Activated B cell treated with CpG ODN at 0.5 μM for 24 hours (primary cell): ENCODE measurements at regions not wholly inside any gene's neighbourhood (a gene's known extent, or its start where the extent isn't known, plus 50 kb on each side); places are given as distances from the start of the nearest gene placed in this dataset.

ENCODE experiments used
- ATAC-seq: fragments of 200-7000 bp; cut with Tn5 transposase; one replicate; pipeline ENCODE4 v1.10.0; 2021; ENCODE audit warnings: low read depth, mild to moderate bottlenecking, moderate library complexity
- CTCF ChIA-PET: fragments of 350-600 bp; sonication (Branson Sonifier 250); formaldehyde crosslinking; loops from one replicate; lab custom pipeline; 2021; ENCODE audit warnings: antibody characterized with exemption; lab: Charles Lee
- POLR2A ChIA-PET: fragments of 350-600 bp; sonication (Branson Sonifier 250); formaldehyde crosslinking; loops from one replicate; lab custom pipeline; 2021; ENCODE audit warnings: antibody characterized with exemption; lab: Charles Lee
- DNase-seq: peaks from one replicate; pipeline ENCODE4 v3.0.0; 2022
- H3K27ac Mint-ChIP-seq: one replicate; pipeline ENCODE4 v1.8.0; 2020; ENCODE audit warnings: mixed read lengths
- H3K27me3 Mint-ChIP-seq: one replicate; pipeline ENCODE4 v1.8.0; 2021; ENCODE audit warnings: mixed read lengths
- H3K36me3 Mint-ChIP-seq: one replicate; pipeline ENCODE4 v1.8.0; 2021; ENCODE audit warnings: low read depth, mixed read lengths
- H3K4me1 Mint-ChIP-seq: one replicate; pipeline ENCODE4 v1.8.0; 2021; ENCODE audit warnings: mixed read lengths
- H3K4me3 Mint-ChIP-seq: one replicate; pipeline ENCODE4 v1.8.0; 2020; ENCODE audit warnings: mild to moderate bottlenecking, mixed read lengths
- H3K9me3 Mint-ChIP-seq: one replicate; pipeline ENCODE4 v1.8.0; 2020; ENCODE audit warnings: mixed read lengths
- CTCF ChIP-seq: fragments of 200-600 bp; IDR thresholded peaks from one replicate; pipeline ENCODE4 v1.8.0; 2022; ENCODE audit warnings: antibody characterized with exemption, mild to moderate bottlenecking
- intact Hi-C: fragments of 100-400 bp; cut with micrococcal nuclease; formaldehyde crosslinking; loops from one replicate; pipeline ENCODE4 v1.15.1; 2024

- TF ChIP-seq CTCF = no peak
- H3K27ac Mint-ChIP-seq = no peak overlapping the region
- POLR2A ChIA-PET = no interaction called here
- CTCF ChIA-PET = no interaction called here
- no peaks in the 10 kb centered on the region for H3K36me3 Mint-ChIP-seq
- no peaks in the 10 kb centered on the region for H3K27me3 Mint-ChIP-seq
- peaks cover 5% of the 10 kb centered on the region for H3K4me1 Mint-ChIP-seq
- intact Hi-C loops = no loop called here
- DNase-seq (no peak), ATAC-seq (no peak)
- H3K9me3 Mint-ChIP-seq = no peaks in the 10 kb centered on the region
- no peak overlapping the region for H3K4me3 Mint-ChIP-seq
Measured at GRCh38 chrX:43121637-43122036, 343.7 kb upstream of the PPP1R2C start.

- ChIA-PET POLR2A (no interaction called here), CTCF (no interaction called here)
- H3K27ac Mint-ChIP-seq = no peak overlapping the region
- no peaks in the 10 kb centered on the region for H3K36me3 Mint-ChIP-seq
- H3K4me1 Mint-ChIP-seq = no peaks in the 10 kb centered on the region
- peaks cover 2% of the 10 kb centered on the region for H3K9me3 Mint-ChIP-seq
- intact Hi-C loops = no loop called here
- no peak for TF ChIP-seq CTCF
- H3K4me3 Mint-ChIP-seq = no peak overlapping the region
- no peaks in the 10 kb centered on the region for H3K27me3 Mint-ChIP-seq
- DNase-seq (no peak), ATAC-seq (no peak)
Measured at GRCh38 chrX:43139645-43140044, 361.7 kb upstream of the PPP1R2C start.

GRCh38 chrX:43140582-43140981 lies 362.6 kb upstream of the PPP1R2C start:
- H3K27me3 Mint-ChIP-seq = no peaks in the 10 kb centered on the region
- H3K36me3 Mint-ChIP-seq = no peaks in the 10 kb centered on the region
- H3K4me1 Mint-ChIP-seq = no peaks in the 10 kb centered on the region
- H3K9me3 Mint-ChIP-seq = no peaks in the 10 kb centered on the region
- CTCF ChIA-PET = no interaction called here
- intact Hi-C loops = no loop called here
- DNase-seq = no peak
- no peak overlapping the region for H3K27ac Mint-ChIP-seq
- no peak overlapping the region for H3K4me3 Mint-ChIP-seq
- no peak for TF ChIP-seq CTCF
- ATAC-seq = no peak
- POLR2A ChIA-PET = no interaction called here

GRCh38 chrX:43141885-43142284 lies 363.9 kb upstream of the PPP1R2C start:
- ChIA-PET POLR2A (no interaction called here), CTCF (no interaction called here)
- Mint-ChIP-seq H3K27me3 (no peaks in the 10 kb centered on the region), H3K36me3 (no peaks in the 10 kb centered on the region), H3K27ac (no peak overlapping the region), H3K9me3 (no peaks in the 10 kb centered on the region), H3K4me3 (no peak overlapping the region), H3K4me1 (no peaks in the 10 kb centered on the region)
- TF ChIP-seq CTCF = no peak
- intact Hi-C loops = no loop called here
- ATAC-seq = no peak
- DNase-seq = no peak

GRCh38 chrX:43148305-43148704 lies 370.3 kb upstream of the PPP1R2C start:
- CTCF ChIA-PET = no interaction called here
- TF ChIP-seq CTCF = no peak
- H3K4me1 Mint-ChIP-seq = peaks cover 8% of the 10 kb centered on the region

More at GRCh38 chrX:43148305-43148704, 370.3 kb upstream of the PPP1R2C start:
- POLR2A ChIA-PET = no interaction called here
- H3K27me3 Mint-ChIP-seq = no peaks in the 10 kb centered on the region
- H3K36me3 Mint-ChIP-seq = no peaks in the 10 kb centered on the region
- intact Hi-C loops = no loop called here
- H3K4me3 Mint-ChIP-seq = no peak overlapping the region
- H3K27ac Mint-ChIP-seq = no peak overlapping the region
- H3K9me3 Mint-ChIP-seq = no peaks in the 10 kb centered on the region
- ATAC-seq (no peak), DNase-seq (no peak)
